ENCODE measurements at regions not wholly inside any gene's neighbourhood (a gene's known extent, or its start where the extent isn't known, plus 50 kb on each side); places are given as distances from the start of the nearest gene placed in this dataset.

DNA sequence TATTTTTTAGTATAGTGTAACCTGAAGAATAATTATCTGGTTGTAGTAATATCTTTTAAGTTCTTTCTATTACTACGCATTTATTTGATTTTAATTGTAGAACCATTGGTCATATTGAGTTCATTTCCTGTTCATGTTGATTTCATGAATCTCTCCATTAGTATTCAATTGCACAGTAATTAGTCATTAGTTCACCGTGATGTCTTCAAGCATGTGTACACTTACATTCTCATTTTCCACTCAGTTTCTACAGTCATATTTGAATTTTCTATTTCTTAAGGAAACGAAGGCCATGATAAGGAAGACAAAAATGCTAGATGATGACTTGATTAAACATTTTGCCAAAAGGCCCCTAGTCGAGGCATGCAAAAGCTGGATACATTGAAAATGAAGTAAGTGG lies 333.7 kb upstream of the FANCL start:
- DNase-seq (ENCODE audit: low read depth): no peak
- TF ChIP-seq, protein P1, sequence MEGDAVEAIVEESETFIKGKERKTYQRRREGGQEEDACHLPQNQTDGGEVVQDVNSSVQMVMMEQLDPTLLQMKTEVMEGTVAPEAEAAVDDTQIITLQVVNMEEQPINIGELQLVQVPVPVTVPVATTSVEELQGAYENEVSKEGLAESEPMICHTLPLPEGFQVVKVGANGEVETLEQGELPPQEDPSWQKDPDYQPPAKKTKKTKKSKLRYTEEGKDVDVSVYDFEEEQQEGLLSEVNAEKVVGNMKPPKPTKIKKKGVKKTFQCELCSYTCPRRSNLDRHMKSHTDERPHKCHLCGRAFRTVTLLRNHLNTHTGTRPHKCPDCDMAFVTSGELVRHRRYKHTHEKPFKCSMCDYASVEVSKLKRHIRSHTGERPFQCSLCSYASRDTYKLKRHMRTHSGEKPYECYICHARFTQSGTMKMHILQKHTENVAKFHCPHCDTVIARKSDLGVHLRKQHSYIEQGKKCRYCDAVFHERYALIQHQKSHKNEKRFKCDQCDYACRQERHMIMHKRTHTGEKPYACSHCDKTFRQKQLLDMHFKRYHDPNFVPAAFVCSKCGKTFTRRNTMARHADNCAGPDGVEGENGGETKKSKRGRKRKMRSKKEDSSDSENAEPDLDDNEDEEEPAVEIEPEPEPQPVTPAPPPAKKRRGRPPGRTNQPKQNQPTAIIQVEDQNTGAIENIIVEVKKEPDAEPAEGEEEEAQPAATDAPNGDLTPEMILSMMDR (conservative IDR thresholded peaks at IDR 0.05; ENCODE audit: low read length): no peak
- no peak overlapping the region for H3K4me3 ChIP-seq (ENCODE audit: low read length)

DNA sequence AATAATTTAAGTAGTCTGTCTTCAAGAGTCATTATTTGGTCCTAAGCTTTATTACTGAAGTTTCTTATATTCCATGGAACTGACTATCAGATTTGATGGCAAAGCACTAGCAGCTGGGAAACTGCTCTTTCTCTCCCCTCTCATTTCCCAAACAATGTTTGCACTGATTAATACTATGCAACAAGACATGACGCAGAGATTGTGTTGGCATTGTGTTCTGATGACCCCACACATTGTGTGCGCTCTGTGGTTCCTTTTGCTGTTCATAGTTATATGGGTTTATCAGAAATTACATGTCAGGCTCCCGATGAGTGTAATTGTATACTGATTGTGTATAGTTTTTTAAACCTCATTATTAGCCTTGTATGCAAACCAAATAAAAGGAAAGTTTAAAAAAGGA lies 331.6 kb upstream of the FANCL start:
- no peak for DNase-seq (ENCODE audit: low read depth)
- TF ChIP-seq, protein P1 (conservative IDR thresholded peaks at IDR 0.05; ENCODE audit: low read length): no peak
- no peak overlapping the region for H3K4me3 ChIP-seq (ENCODE audit: low read length)

DNA sequence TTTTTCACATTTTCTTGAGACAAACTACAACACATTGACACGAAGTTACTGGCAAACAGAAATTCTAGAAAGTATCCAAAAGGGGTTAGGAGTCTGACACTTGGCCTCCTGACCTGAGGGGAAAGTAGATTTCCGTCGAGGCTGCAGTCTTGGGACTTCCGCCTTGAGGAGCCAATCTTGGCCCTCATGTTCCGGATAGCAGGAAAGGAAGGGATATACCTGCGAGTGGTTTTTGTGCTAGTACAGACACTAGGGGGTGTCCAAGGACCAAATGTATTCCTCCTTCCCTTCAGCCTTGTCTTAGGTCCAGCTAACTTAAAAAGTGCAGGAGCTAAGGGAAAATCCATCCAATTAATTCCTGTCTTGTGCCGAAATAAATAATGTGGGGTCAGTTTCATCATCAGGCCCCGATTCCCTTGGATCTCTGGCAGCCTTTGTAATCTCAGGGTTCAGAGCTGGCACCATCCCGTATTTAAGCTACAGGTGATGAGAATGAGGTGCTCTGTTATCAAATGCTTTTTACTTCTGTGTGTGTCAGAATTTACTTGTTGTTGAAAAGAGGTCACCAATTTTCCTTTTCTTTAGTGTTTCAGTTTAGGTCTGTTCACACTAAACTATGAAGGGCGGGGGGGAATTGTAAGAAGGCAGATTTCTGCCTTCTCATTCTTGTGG lies 330.2 kb upstream of the FANCL start:
- H3K4me3 ChIP-seq (ENCODE audit: low read length): no peak overlapping the region
- TF ChIP-seq, protein P1 (conservative IDR thresholded peaks at IDR 0.05; ENCODE audit: low read length): peak; percentile 73
- DNase-seq (ENCODE audit: low read depth): peak; percentile 52

DNA sequence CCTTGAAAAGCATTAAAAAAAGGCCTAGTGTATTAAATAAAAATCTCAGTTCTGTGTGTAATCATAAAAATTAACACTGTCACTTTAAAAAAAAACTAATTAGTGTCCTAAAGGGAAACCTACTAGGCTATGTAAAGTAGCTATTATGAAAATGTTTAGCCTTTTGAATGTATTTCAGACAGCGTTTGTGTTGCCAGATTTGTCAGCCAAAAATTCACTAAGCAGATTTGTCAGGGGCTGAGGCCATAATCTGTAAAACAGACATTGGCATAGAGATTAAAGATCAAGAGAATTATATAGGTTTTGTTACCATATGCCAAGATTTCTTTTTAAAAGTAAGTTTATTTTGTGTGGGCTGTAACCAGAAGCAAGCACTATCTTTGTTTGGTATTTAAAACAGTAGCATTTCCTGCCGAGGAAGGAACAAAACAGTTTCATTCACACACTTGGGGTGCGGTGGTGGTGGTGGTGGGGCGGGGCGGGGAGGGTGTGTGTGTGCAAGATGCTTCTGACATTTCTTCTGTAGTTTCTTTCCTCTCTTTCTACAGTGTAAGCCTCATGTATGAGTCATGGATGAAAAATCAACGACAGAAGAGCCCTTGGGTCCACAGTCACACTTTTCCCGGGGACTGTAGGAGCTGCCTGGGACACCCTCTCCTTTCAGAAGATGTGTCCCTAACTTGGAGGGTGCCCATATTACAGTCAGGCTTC lies 328.5 kb upstream of the FANCL start:
- DNase-seq (ENCODE audit: low read depth): peak; percentile 4
- TF ChIP-seq, protein P1 (conservative IDR thresholded peaks at IDR 0.05; ENCODE audit: low read length): no peak

DNA sequence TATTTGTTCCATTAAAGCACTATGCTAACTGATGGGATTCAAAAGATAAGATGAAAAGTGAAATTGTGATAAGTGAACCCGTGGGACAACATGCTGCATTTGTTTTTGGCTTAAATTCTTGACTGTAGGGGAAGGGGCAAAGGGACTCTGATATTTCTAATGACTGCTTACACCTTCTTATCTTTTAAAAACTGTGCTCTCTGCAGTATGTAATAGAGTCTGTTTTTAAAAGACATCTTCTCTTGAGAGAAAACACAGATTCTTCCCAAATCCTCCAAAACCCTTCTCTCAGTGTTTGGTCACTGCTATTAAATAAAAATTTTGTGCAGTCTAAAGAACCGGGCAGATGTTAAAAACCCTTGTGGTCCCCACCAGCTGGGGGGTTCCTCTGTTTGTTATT lies 327.8 kb upstream of the FANCL start:
- H3K4me3 ChIP-seq (ENCODE audit: low read length): no peak overlapping the region
- no peak for DNase-seq (ENCODE audit: low read depth)
- TF ChIP-seq, protein P1 (conservative IDR thresholded peaks at IDR 0.05; ENCODE audit: low read length): no peak

More for the DNA sequence above, 328.5 kb upstream of the FANCL start:
- no peak overlapping the region for H3K4me3 ChIP-seq (ENCODE audit: low read length)

DNA sequence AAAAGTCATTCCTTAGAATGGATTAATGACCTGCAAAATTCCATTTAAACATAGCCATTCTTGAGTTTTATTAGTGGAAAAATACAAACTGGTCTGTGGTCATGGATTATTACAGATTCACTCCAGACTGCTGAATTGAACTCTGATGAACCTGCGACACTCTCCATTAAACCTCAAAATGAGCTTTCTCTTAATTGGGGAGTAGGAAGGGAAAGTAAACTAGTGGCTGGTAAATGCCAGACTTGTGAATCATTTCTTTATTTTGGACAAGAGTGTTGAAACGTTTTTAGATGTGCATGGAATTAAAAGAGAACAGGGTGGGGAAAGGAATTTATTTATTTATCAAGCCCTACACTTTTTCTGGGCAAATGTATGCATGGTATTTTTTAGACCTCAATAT lies 321.2 kb upstream of the FANCL start:
- H3K4me3 ChIP-seq (ENCODE audit: low read length): no peak overlapping the region
- TF ChIP-seq, protein P1 (conservative IDR thresholded peaks at IDR 0.05; ENCODE audit: low read length): no peak
- DNase-seq (ENCODE audit: low read depth): peak; percentile 3

DNA sequence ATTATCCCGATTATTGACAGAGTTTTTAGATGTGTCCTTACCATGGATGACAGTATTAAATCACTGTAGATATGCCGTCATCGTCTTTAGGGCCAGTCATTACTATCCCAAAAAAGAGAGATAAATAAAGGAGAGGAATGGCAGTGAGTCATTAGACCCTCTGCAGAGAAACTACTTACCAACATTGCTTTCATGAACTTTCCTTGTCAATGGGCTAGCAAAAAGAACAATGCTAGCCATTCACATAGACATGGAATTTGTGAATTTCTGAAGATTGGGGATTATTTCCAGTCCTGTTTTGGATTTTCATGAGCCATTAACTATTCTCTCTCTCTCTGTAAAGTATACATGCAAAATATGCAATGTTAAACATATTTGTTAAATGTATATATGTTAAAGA lies 319.4 kb upstream of the FANCL start:
- no peak overlapping the region for H3K4me3 ChIP-seq (ENCODE audit: low read length)
- TF ChIP-seq, protein P1 (conservative IDR thresholded peaks at IDR 0.05; ENCODE audit: low read length): no peak
- no peak for DNase-seq (ENCODE audit: low read depth)
